NCI-H146 treated with DMSO at 0.1 percent for 48 hours (cell line): ENCODE measurements at regions not wholly inside any gene's neighbourhood (a gene's known extent, or its start where the extent isn't known, plus 50 kb on each side); places are given as distances from the start of the nearest gene placed in this dataset.

Experiments
- DNase-seq: peaks from one replicate; lab custom pipeline; 2025; ENCODE audit not compliant: unreplicated experiment; lab: John Stamatoyannopoulos, UW

DNA sequence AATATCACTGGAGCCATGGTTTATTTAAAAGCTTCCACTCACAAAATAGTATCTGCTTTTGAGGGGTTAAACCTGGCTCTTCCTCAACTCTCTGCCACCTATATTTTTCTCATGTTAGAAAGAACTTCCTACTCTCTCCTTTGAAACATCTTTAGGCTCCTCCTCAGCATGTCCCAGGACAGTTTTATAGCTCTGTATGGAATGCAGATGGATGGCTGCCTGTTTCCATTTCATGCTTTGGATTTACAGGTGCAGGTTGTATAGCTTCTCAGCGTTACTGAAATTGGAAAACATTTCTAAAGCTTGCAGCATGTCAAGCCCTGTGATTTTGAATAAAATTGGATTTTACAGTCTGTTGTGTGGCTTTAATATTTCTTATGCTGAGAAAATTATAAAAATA lies 314.0 kb downstream of the NDFIP2 start:
- no peak for DNase-seq

DNA sequence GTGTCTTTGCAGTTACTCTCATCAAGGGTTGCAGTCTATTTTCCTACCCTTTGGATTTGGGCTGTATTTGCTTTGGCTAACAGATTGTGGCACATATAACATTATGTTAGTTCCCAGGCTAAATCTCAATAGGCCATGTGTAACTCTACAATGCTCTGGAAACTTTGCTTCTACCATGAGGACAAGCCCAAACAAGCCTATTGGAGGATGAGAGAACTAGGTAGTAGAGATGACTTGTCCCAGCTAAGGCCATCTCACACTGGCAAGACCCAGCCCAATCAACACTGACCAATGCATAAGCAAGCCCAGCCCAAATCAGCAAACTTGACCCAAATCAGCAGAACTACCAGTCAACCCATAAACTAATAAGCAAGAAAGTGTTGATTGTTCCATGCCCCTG lies 311.8 kb downstream of the NDFIP2 start:
- DNase-seq, result no peak

DNA sequence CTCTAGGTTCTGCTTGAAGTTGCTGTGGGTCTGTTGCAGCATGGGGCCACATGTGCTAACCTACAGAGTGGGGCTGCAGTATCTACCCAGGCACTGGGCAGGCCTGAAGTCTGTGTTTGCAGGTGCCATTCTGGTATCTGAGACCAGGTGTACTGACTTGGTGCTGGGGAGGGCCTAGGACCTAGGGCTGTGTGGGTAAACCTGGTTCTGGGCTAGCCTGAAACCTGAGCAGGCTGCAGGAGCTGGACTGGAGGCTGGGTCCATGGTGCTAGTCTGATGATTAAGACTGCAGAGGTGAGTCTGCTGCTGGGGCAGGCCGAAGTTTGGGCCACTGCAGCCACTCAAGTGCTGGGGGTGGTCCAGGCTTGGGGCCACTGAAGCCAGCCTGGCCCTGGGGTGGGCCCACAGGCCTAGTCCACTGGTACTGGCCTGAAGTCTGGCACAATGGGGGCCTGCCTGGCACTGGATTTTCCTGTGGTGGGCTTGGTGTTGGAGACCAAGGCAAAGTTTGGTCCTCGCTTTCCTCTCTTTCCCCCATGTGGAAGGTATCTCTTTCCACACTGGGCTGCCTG lies 310.6 kb downstream of the NDFIP2 start:
- no peak for DNase-seq

DNA sequence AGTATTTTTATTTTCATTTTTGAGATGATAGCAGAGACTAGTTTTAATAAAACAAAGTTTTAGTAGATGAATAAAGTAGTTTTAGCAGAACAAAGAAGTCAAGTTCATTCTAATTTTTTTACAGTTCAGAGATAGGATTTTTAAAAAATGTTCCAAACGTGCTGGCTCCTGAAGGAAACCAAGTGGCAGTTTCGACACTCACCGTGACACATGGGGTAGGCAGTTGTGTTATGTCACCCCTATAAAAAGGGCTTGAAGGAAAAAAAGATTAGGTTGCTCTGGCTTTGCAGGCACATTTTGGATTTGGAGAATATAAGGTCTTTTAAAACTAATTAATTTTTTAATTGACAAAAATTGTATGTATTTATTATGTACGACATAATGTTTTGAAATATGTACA lies 305.2 kb downstream of the NDFIP2 start:
- no peak for DNase-seq

DNA sequence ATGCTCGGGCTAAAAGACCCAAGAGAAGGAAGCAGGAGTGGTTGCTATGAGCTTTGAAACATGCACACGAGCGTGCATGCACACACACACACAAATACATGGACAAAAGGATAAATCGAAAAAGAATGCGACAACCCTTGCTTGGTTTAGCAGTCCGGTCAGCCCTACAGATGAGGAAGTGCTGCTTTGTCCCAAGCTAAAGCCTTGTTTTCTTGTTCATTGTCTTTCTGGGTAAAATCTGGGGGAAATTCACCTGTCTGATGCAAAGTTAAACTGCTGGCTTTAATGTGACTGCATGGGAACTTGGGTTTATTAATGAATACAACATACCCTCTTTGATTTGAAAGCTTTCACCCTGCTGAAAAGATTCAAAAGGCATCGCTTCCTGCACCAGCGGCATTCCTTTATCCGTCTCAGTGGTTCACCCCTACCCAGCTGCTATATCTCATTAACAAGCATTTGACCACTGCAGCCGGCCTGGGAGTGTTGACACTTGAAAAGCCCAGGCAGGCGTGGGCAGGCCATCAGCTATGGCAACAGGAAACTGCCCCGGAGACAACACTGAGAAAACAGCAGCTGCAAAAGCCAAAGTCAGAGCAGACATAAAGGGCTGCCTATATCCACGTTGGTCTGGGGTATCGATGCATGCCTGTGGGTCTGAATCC lies 301.7 kb downstream of the NDFIP2 start:
- DNase-seq, result peak; percentile 92

DNA sequence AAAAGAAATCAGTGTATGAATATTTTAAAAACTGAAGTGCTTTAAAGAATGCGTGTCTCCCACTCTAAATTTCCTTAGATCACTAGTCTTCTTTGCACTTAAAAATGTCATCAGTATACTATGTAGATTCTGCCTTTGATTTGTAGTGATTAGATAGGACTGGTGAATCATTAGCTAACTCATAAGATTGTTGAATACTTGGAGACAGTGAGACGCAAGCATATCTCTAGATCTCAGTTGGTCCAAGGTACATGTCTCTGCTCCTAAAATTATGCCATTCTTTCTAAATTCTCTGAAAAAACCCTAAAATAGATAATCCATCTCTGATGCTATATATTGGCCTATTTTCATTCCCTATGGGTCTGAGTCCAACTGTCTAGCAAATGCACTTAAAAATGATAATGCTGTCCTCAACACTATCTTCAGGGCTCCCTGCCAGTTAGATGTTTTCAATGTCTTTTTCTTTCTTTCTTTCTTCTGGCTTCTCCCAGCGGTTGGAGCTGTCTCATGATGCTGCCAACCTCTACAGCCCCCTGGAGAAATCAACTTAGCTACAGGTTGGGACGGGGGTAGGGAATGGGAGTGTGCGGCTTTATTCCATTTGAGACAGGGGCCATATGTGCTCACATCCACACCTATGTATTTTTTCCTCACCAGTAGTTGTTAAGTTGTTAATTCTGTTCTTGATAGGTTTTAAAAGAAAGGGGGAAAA lies 301.0 kb downstream of the NDFIP2 start:
- DNase-seq, result no peak

DNA sequence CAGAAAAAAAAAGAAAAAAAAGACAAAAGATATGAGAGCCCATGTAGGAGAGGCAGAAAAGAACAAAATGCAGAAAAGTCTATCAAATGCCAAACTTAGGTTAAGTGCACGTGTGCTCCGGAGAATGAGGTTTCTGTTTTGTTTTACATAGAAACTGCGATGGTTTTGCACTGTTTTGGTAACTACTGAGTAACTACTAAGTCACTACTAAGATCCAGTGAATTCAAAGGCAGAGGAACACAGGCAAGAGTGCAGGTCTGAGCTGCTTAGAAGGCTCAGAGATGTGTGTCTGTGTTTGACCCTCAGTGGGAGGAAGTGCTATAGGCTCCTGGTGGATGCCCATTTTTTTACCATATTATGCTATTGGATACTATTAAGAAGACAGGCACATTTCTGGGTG lies 299.3 kb downstream of the NDFIP2 start:
- DNase-seq, result no peak

DNA sequence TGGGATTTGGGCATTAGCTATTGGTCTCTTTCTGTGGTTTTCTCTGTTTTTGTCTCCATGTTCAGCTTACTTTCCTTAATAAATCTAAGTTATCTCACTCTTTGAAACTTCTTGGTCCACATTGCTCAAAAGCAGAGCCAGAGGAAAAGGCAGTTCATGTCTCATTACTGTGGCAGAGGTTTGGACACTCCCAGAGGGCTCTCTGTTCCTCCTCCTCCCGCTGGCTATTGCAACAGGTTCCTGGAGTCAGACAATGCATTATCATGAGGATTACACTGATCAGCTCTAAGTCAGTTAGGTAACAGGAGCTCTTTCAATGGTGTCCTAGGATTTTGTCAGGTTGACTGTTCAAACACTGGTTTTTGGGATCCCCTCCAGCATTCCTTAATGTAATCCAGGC lies 298.8 kb downstream of the NDFIP2 start:
- DNase-seq, result no peak

DNA sequence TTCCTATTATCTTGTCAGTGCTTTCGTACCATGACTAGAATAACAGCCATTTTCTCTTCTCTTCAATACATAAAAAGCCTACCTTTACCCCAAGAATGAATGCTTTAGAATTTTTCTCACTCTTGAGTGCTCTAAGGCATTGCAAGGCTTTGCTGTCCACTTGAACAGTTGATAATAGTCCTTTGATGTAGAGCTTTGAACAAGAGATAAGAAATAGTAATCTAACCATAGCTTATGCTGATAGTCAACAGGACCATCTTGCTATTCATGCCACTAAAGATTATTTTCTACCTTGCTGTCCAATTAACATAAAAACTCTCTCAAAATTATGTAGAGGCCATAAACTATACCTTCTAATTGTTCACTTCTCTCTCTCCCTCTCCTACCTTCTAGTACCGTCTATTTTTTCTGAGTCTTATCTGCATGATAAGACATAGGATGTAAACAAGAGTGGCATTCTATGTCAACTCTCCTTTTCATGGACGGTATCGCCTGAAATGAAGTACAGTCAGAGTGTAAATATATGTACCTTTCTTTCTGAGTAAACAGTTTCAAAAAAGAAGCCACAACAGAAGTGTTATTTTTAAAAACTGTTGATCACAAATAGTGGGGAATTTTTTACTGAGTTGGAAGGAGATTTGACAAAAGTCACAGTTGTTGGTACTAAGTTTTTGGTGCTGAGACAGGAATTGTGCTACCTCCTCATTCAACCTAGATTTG lies 297.9 kb downstream of the NDFIP2 start:
- no peak for DNase-seq

DNA sequence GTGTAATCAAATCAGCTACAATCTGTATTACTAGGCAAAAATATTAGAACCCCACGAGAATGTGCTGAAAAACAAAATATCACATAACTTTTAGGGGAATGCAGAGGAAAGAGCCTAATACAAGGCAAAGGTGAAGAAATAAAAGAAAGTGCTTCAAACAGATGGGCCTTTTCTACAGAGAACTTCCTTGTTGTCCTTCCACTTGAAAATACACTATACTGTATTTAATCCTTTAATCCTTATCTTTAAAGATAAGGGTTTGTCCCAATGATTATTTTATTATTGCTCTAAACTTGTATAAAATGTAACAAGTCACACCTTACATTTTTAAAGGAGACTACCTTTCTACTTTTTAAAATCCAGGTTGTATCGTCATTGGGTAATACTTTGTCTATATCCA lies 296.5 kb downstream of the NDFIP2 start:
- no peak for DNase-seq

DNA sequence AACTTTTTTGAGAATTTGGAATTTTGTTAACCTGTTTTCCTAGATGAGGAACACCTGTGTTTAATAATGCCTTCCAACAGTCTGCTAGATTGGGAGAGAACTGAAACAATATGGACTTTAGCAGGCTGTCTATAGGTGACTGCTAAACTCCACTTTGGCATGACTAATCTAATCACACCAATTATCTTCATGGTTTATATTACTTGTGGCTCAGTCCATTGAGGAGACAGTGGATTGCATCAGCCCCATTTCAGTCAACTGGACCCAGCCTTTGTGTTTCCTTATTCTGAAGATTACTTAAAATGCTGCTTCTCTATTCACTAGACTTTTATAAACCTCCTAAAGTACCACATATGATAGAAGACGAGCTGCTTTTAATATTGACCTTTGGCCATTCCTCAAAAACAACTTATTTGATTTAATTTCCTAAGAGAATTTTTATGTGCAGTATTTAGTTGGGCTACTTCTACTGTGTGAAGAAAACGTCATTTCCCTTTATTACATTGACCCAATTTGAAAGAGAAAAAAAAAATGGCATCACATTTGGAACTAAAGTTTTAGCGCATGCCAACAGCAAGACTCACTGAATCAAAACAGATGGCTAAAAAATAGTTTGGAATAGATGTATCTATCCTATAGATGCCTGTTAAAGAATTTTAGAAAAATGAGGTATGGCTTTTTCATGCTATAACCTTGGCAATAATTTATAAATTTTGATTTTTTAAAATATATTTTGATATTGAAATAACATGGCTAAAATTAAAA lies 295.8 kb downstream of the NDFIP2 start:
- DNase-seq, result peak; percentile 20

DNA sequence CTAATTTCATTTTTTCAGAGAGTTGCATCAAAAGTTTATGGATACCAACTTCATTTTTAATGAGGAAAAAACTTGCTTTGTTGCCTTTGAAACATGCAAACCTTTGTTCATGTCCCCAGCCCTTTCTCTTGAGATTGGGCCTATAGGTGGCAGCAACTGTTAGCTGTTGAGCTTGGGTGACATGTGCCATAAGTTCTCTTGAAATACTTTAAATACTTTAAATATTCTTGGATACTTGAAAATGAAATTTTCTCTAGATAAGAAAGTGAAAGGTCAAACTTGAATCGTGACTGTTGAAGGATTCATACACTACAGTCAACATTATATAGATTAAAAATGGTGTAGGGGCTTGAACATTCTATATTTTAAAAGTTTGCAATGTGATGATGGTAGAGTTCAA lies 294.9 kb downstream of the NDFIP2 start:
- DNase-seq, result no peak

DNA sequence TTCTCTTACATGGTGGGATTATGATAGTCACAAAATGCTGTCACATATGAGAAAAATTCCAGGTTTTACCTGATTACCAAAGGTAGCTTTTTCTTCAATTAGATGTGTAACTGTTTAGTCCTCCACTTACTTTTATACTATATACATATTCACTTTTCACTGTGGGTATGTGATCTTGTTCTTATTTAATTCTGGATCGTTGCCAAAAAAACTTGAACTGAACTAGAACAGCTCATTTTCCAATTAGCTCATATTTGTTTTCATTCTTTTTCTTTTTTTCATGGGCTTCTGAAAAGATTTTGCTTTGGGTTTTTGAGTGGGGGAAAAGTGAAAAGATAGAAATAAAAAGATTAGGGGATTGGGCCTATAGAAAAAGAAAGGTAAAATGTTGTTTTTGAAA lies 291.9 kb downstream of the NDFIP2 start:
- no peak for DNase-seq

DNA sequence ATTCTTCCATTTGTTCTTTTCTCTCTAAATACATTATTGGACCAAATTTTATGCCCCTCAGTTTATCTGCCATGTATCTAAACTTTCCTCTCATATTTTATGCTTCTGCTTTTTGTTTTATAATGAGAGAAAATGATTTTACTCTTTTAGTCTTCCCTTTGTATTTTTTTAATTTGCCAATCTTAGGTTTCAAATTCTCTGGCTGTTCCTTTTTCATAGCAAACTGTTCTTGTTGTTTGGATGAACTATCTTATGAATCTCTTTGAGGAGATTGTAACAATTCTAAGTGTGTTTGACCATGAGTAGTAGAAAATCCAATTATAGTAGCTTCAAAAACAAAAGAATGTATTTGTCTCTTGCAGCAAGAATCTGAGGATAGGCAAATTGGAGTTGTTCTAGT lies 290.5 kb downstream of the NDFIP2 start:
- DNase-seq, result no peak

DNA sequence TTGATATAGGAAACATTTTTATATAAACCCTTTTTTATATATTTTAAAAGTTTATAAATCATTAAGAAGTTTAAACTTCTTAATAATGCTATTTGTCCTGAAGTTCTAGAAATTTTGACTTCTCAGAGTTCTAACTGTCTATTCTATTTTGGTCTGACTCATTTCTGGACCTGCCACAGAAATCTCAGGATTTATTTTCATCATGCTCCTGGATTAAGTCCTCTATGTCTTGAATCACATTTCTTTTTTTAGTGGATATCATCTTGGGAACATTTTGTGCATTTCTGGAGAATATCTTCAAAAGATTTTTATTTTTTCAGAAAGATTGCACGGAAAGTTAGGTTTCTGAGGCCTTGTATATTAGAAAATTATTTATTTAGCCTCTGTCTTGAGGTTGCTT lies 289.1 kb downstream of the NDFIP2 start:
- no peak for DNase-seq

DNA sequence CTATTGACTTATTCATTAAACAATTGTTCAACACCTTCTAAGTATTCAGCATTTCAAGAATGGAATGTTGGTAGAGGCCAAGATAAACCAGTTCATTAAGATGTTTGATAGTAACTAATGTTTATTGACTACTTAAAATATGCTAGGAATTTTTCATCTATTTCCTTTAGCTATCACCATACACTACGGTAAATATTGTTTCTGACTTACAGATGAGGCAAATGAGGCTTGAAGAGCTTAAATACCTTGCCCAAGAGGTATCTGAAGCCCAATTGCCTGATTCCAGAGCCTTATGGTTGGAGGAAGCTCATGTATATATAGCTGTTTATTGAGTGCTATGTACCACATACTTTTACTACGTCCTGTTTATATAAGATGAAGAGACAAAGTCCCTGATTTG lies 286.2 kb downstream of the NDFIP2 start:
- no peak for DNase-seq

DNA sequence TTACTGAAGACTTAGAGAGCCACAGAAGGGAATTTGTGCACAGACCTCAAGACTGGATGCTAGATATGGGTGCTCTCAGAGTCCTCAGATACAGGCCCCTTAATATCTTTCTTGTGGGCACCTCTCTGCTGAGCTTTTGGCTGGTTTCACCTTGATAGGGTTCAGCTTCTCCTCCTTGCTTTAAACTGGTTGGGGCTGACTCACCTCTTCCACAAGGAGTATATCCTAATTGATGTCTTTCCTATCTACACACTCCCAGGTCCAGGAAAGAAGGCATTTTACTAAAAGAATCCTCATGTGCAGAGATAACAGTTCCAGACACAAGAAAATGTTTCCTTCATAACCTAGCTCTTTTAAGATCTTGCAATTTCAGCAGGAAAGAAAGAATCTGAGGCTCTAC lies 284.4 kb downstream of the NDFIP2 start:
- DNase-seq, result no peak

DNA sequence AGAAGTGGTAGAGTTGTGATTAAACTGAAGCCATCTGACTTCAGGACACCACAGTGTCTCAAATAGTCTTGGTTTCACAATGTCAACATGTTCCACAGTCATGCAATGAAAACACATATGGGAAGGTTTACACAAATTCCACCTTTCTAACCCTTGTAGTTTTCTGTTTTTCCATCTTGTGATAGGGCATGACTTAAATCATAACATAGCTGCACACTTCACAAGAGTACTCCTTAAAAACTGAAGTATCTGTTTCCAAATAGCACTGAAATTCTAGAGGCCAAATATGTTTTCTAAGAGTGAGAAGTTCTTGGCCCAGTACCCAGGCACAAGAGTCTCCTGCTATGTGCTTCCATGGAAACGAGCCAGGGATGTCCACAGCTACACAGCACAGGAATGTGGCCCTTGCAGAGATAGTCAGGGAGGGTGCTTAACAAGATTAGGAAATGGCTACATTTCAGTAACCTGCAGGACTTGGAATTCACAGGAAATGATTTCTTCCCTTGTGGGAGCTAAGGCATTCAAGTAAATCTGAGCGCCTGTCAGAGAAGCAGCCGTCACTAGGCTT lies 269.1 kb downstream of the NDFIP2 start:
- DNase-seq, result no peak

DNA sequence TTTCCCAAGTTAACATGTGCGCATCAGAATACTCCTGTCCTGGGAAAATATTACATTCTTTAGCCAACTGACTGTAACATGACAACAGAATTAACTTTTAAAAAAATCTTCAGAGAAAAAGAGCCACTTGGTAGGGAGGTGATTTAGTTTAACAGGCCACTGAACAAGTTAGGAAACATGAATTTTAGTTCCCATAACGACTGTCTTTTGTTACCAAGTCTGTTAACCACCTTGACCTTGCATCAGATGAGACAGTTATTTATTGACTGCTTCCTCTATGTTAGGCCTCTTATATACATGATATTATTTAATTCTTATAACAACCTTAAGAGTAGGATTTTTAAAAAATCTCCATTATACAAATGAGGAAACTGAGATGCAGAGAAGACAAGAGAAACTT lies 268.6 kb downstream of the NDFIP2 start:
- no peak for DNase-seq

DNA sequence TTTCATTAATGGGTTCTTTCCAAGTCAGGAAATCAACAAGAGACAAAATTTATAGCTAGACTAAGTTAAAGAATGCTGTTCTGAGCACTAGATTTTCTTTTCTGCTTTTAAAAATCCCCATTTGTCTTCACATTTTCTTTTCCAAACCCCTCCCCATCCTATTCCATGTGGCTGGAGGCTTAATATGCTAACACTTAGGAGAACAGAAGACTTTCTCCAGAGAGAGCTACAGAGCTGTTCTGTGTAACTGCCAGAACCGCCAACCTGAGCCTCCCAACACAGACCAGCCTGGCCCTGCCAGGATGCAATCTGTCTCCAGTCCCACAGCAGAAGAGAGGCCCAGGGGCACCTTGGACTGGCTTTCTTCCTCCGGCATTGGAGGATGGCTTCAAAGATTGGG lies 264.1 kb downstream of the NDFIP2 start:
- no peak for DNase-seq

DNA sequence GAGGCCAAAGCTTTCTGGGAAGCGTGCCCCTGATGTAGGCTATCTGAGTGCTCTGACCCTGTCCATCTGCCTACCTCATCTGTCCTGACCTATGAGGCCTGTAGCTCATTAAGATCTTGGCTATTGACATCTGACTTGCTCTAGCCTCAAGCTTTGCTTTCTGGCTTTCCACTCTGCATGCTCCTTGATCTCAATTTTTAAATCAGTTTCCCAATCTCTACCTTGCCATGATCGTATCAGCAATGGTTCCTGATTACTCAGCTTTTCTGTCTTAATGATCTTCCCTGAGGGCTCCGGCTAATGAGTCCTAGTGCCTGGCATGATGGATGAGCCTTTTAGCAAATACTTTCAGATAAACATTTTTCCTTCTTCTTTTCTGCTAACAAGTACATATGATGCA lies 262.0 kb downstream of the NDFIP2 start:
- DNase-seq, result no peak
